ENCODE measurements at regions not wholly inside any gene's neighbourhood (a gene's known extent, or its start where the extent isn't known, plus 50 kb on each side); places are given as distances from the start of the nearest gene placed in this dataset.

DNA sequence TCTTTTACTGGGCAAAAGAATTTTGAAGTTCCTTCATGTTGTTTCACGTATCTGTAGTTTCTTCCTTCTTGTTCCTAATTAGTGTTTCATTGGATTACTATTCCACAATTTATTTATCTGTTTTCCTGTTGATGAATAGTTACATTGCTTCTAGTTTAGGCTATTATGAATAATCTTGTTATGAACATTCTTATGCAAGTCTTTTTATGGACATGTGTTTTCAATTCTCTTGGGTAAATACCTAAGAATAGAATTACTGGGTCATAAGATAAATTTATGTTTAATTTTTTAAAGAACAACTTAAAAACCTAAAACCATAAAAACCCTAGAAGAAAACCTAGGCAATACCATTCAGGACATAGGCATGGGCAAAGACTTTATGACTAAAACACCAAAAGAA, 70.9 kb upstream of the RXFP1 start:
- TF ChIP-seq, protein P1, sequence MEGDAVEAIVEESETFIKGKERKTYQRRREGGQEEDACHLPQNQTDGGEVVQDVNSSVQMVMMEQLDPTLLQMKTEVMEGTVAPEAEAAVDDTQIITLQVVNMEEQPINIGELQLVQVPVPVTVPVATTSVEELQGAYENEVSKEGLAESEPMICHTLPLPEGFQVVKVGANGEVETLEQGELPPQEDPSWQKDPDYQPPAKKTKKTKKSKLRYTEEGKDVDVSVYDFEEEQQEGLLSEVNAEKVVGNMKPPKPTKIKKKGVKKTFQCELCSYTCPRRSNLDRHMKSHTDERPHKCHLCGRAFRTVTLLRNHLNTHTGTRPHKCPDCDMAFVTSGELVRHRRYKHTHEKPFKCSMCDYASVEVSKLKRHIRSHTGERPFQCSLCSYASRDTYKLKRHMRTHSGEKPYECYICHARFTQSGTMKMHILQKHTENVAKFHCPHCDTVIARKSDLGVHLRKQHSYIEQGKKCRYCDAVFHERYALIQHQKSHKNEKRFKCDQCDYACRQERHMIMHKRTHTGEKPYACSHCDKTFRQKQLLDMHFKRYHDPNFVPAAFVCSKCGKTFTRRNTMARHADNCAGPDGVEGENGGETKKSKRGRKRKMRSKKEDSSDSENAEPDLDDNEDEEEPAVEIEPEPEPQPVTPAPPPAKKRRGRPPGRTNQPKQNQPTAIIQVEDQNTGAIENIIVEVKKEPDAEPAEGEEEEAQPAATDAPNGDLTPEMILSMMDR (IDR thresholded peaks at IDR 0.05) = no peak
- TF ChIP-seq POLR2AphosphoS5 (IDR thresholded peaks at IDR 0.05; ENCODE audit: low read depth, low read length) (no peak), TCF7L2 (IDR thresholded peaks at IDR 0.05; ENCODE audit: low read depth, low read length) (no peak), SIN3A (IDR thresholded peaks at IDR 0.05; ENCODE audit: borderline replicate concordance, insufficient read depth, low read depth, low read length) (no peak)
- TF ChIP-seq, protein P2, sequence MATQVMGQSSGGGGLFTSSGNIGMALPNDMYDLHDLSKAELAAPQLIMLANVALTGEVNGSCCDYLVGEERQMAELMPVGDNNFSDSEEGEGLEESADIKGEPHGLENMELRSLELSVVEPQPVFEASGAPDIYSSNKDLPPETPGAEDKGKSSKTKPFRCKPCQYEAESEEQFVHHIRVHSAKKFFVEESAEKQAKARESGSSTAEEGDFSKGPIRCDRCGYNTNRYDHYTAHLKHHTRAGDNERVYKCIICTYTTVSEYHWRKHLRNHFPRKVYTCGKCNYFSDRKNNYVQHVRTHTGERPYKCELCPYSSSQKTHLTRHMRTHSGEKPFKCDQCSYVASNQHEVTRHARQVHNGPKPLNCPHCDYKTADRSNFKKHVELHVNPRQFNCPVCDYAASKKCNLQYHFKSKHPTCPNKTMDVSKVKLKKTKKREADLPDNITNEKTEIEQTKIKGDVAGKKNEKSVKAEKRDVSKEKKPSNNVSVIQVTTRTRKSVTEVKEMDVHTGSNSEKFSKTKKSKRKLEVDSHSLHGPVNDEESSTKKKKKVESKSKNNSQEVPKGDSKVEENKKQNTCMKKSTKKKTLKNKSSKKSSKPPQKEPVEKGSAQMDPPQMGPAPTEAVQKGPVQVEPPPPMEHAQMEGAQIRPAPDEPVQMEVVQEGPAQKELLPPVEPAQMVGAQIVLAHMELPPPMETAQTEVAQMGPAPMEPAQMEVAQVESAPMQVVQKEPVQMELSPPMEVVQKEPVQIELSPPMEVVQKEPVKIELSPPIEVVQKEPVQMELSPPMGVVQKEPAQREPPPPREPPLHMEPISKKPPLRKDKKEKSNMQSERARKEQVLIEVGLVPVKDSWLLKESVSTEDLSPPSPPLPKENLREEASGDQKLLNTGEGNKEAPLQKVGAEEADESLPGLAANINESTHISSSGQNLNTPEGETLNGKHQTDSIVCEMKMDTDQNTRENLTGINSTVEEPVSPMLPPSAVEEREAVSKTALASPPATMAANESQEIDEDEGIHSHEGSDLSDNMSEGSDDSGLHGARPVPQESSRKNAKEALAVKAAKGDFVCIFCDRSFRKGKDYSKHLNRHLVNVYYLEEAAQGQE (IDR thresholded peaks at IDR 0.05; ENCODE audit: insufficient read depth in 1 of 2, low read depth in 2 of 2, low read length in 1 of 2) = no peak

All from Panc1 (cell line).